SK-N-SH (cell line): ENCODE measurements at regions not wholly inside any gene's neighbourhood (a gene's known extent, or its start where the extent isn't known, plus 50 kb on each side); places are given as distances from the start of the nearest gene placed in this dataset.

Experiments used
- CTCF ChIP-seq: fragments of 200-600 bp; sonication (generic); IDR thresholded peaks from 2 replicates; pipeline ENCODE4 v1.6.1; 2017; ENCODE audit warnings: antibody characterized with exemption, mild to moderate bottlenecking, moderate library complexity
- FOXJ3 ChIP-seq: sonication (generic); formaldehyde crosslinking; IDR thresholded peaks from 2 replicates; pipeline ENCODE4 v1.5.1; 2020; ENCODE audit warnings: mild to moderate bottlenecking, missing genetic modification reagents
- GABPA ChIP-seq: IDR thresholded peaks from 2 replicates; pipeline ENCODE4 v1.4.0; 2012; ENCODE audit warnings: low read depth, mild to moderate bottlenecking
- POLR2AphosphoS5 ChIP-seq: IDR thresholded peaks from 2 replicates; pipeline ENCODE4 v1.6.1; 2012; ENCODE audit warnings: low read depth, low read length
- TEAD4 ChIP-seq: IDR thresholded peaks from 2 replicates; pipeline ENCODE4 v1.4.0; 2012; ENCODE audit warnings: mild to moderate bottlenecking, borderline replicate concordance; ENCODE audit not compliant: insufficient read depth

- no peak for TF ChIP-seq FOXJ3 (CRISPR knock-in tag)
- TF ChIP-seq CTCF, result no peak
- TF ChIP-seq TEAD4, result no peak
- no peak for TF ChIP-seq POLR2AphosphoS5
- no peak for TF ChIP-seq GABPA
Measured at GRCh38 chr6:153735761-153736160, 303.3 kb upstream of the OPRM1 start.
